Activated CD4-positive, alpha-beta T cell treated with anti-CD3 and anti-CD28 coated beads, Interleukin-2, amount 10 ng/mL, durations not matched to agents 7 days and 5 days (primary cell): ENCODE measurements at regions not wholly inside any gene's neighbourhood (a gene's known extent, or its start where the extent isn't known, plus 50 kb on each side); places are given as distances from the start of the nearest gene placed in this dataset.

Source experiments
- CTCF ChIA-PET: fragments of 350-600 bp; sonication (Branson Sonifier 250); formaldehyde crosslinking; loops from one replicate; lab custom pipeline; 2021; ENCODE audit warnings: antibody characterized with exemption; lab: Charles Lee
- POLR2A ChIA-PET: fragments of 350-600 bp; sonication (Branson Sonifier 250); formaldehyde crosslinking; loops from one replicate; lab custom pipeline; 2021; ENCODE audit warnings: antibody characterized with exemption; lab: Charles Lee
- DNase-seq: peaks from one replicate; pipeline ENCODE4 v3.0.0-alpha.2; 2020
- H3K27ac Mint-ChIP-seq: one replicate; pipeline ENCODE4 v1.8.0; 2021; ENCODE audit warnings: mild to moderate bottlenecking, moderate library complexity, mixed read lengths
- H3K27me3 Mint-ChIP-seq: one replicate; pipeline ENCODE4 v1.8.0; 2021; ENCODE audit warnings: mixed read lengths
- H3K36me3 Mint-ChIP-seq: one replicate; pipeline ENCODE4 v1.8.0; 2021; ENCODE audit warnings: low read depth, mixed read lengths
- H3K4me1 Mint-ChIP-seq: one replicate; pipeline ENCODE4 v1.8.0; 2021; ENCODE audit warnings: mixed read lengths
- H3K4me3 Mint-ChIP-seq: one replicate; pipeline ENCODE4 v1.8.0; 2021; ENCODE audit warnings: mild to moderate bottlenecking, moderate library complexity, mixed read lengths
- H3K9me3 Mint-ChIP-seq: one replicate; pipeline ENCODE4 v1.8.0; 2021; ENCODE audit warnings: mixed read lengths

GRCh38 chr13:80039000-80039399 is 301.9 kb downstream of the SPRY2 start:
- CTCF ChIA-PET = no interaction called here
- H3K4me3 Mint-ChIP-seq = no peak overlapping the region

GRCh38 chr13:80038371-80038770 is 302.6 kb downstream of the SPRY2 start:
- ChIA-PET POLR2A (no interaction called here), CTCF (no interaction called here)
- no peak overlapping the region for H3K27ac Mint-ChIP-seq
- H3K4me3 Mint-ChIP-seq = no peak overlapping the region
- no peaks in the 10 kb centered on the region for H3K36me3 Mint-ChIP-seq
- H3K27me3 Mint-ChIP-seq = no peaks in the 10 kb centered on the region
- no peak for DNase-seq
- H3K4me1 Mint-ChIP-seq = no peaks in the 10 kb centered on the region
- H3K9me3 Mint-ChIP-seq = peaks cover 1% of the 10 kb centered on the region

More at GRCh38 chr13:80039000-80039399, 301.9 kb downstream of the SPRY2 start:
- no peaks in the 10 kb centered on the region for H3K27me3 Mint-ChIP-seq
- H3K36me3 Mint-ChIP-seq = no peaks in the 10 kb centered on the region
- H3K4me1 Mint-ChIP-seq = no peaks in the 10 kb centered on the region
- peaks cover 3% of the 10 kb centered on the region for H3K9me3 Mint-ChIP-seq
- POLR2A ChIA-PET = no interaction called here
- no peak overlapping the region for H3K27ac Mint-ChIP-seq
- DNase-seq = no peak

GRCh38 chr13:80037505-80037888 is 303.4 kb downstream of the SPRY2 start:
- POLR2A ChIA-PET = no interaction called here
- H3K4me1 Mint-ChIP-seq = no peaks in the 10 kb centered on the region
- DNase-seq = no peak
- no peaks in the 10 kb centered on the region for H3K9me3 Mint-ChIP-seq
- H3K27me3 Mint-ChIP-seq = no peaks in the 10 kb centered on the region
- H3K36me3 Mint-ChIP-seq = no peaks in the 10 kb centered on the region
- CTCF ChIA-PET = no interaction called here
- H3K4me3 Mint-ChIP-seq = no peak overlapping the region
- no peak overlapping the region for H3K27ac Mint-ChIP-seq

- Mint-ChIP-seq H3K4me3 (no peak overlapping the region), H3K27me3 (no peaks in the 10 kb centered on the region), H3K4me1 (no peaks in the 10 kb centered on the region), H3K27ac (no peak overlapping the region), H3K36me3 (no peaks in the 10 kb centered on the region), H3K9me3 (no peaks in the 10 kb centered on the region)
- no peak for DNase-seq
- ChIA-PET POLR2A (no interaction called here), CTCF (no interaction called here)
Measured at GRCh38 chr13:80036845-80037504, 304.0 kb downstream of the SPRY2 start.

- H3K27ac Mint-ChIP-seq = no peak overlapping the region
- ChIA-PET CTCF (no interaction called here), POLR2A (no interaction called here)
- no peaks in the 10 kb centered on the region for H3K9me3 Mint-ChIP-seq
- H3K36me3 Mint-ChIP-seq = no peaks in the 10 kb centered on the region
- no peak for DNase-seq
- H3K4me3 Mint-ChIP-seq = no peak overlapping the region
- H3K4me1 Mint-ChIP-seq = no peaks in the 10 kb centered on the region
- H3K27me3 Mint-ChIP-seq = no peaks in the 10 kb centered on the region
Measured at GRCh38 chr13:80035096-80035495, 305.8 kb downstream of the SPRY2 start.

- no peak for DNase-seq
- Mint-ChIP-seq H3K27me3 (no peaks in the 10 kb centered on the region), H3K36me3 (no peaks in the 10 kb centered on the region), H3K9me3 (no peaks in the 10 kb centered on the region), H3K4me3 (no peak overlapping the region), H3K27ac (no peak overlapping the region), H3K4me1 (no peaks in the 10 kb centered on the region)
- POLR2A ChIA-PET = no interaction called here
- CTCF ChIA-PET = no interaction called here
Measured at GRCh38 chr13:80033951-80034350, 307.0 kb downstream of the SPRY2 start.

GRCh38 chr13:80033286-80033685 is 307.6 kb downstream of the SPRY2 start:
- H3K4me1 Mint-ChIP-seq = no peaks in the 10 kb centered on the region
- POLR2A ChIA-PET = no interaction called here
- no peaks in the 10 kb centered on the region for H3K36me3 Mint-ChIP-seq
- DNase-seq = no peak
- no peak overlapping the region for H3K27ac Mint-ChIP-seq
- no peaks in the 10 kb centered on the region for H3K9me3 Mint-ChIP-seq
- H3K27me3 Mint-ChIP-seq = no peaks in the 10 kb centered on the region
- no peak overlapping the region for H3K4me3 Mint-ChIP-seq
- CTCF ChIA-PET = no interaction called here

- Mint-ChIP-seq H3K36me3 (no peaks in the 10 kb centered on the region), H3K4me3 (no peak overlapping the region), H3K4me1 (no peaks in the 10 kb centered on the region), H3K27me3 (no peaks in the 10 kb centered on the region), H3K9me3 (no peaks in the 10 kb centered on the region), H3K27ac (no peak overlapping the region)
- no peak for DNase-seq
- CTCF ChIA-PET = no interaction called here
- POLR2A ChIA-PET = no interaction called here
Measured at GRCh38 chr13:80030491-80030890, 310.4 kb downstream of the SPRY2 start.

GRCh38 chr13:80029170-80029569 is 311.8 kb downstream of the SPRY2 start:
- H3K36me3 Mint-ChIP-seq = no peaks in the 10 kb centered on the region
- ChIA-PET CTCF (no interaction called here), POLR2A (no interaction called here)
- H3K27ac Mint-ChIP-seq = no peak overlapping the region
- no peak for DNase-seq
- H3K27me3 Mint-ChIP-seq = no peaks in the 10 kb centered on the region
- H3K9me3 Mint-ChIP-seq = no peaks in the 10 kb centered on the region
- no peak overlapping the region for H3K4me3 Mint-ChIP-seq
- H3K4me1 Mint-ChIP-seq = no peaks in the 10 kb centered on the region

- H3K27me3 Mint-ChIP-seq = no peaks in the 10 kb centered on the region
- CTCF ChIA-PET = no interaction called here
- no peaks in the 10 kb centered on the region for H3K4me1 Mint-ChIP-seq
Measured at GRCh38 chr13:80022146-80022545, 318.8 kb downstream of the SPRY2 start.

GRCh38 chr13:80012251-80012650 is 328.7 kb downstream of the SPRY2 start:
- no peak for DNase-seq
- Mint-ChIP-seq H3K4me1 (no peaks in the 10 kb centered on the region), H3K36me3 (no peaks in the 10 kb centered on the region), H3K27me3 (no peaks in the 10 kb centered on the region), H3K9me3 (no peaks in the 10 kb centered on the region), H3K4me3 (no peak overlapping the region), H3K27ac (no peak overlapping the region)
- ChIA-PET CTCF (no interaction called here), POLR2A (no interaction called here)

More at GRCh38 chr13:80022146-80022545, 318.8 kb downstream of the SPRY2 start:
- Mint-ChIP-seq H3K4me3 (no peak overlapping the region), H3K27ac (no peak overlapping the region), H3K9me3 (no peaks in the 10 kb centered on the region), H3K36me3 (no peaks in the 10 kb centered on the region)
- DNase-seq = no peak
- POLR2A ChIA-PET = no interaction called here

GRCh38 chr13:80011448-80012212 is 329.3 kb downstream of the SPRY2 start:
- no peak for DNase-seq
- no peaks in the 10 kb centered on the region for H3K36me3 Mint-ChIP-seq
- no peak overlapping the region for H3K4me3 Mint-ChIP-seq
- no peaks in the 10 kb centered on the region for H3K9me3 Mint-ChIP-seq
- H3K4me1 Mint-ChIP-seq = no peaks in the 10 kb centered on the region
- ChIA-PET POLR2A (no interaction called here), CTCF (no interaction called here)
- no peak overlapping the region for H3K27ac Mint-ChIP-seq
- no peaks in the 10 kb centered on the region for H3K27me3 Mint-ChIP-seq

- no peak overlapping the region for H3K4me3 Mint-ChIP-seq
- no peaks in the 10 kb centered on the region for H3K9me3 Mint-ChIP-seq
- no peaks in the 10 kb centered on the region for H3K27me3 Mint-ChIP-seq
- ChIA-PET CTCF (no interaction called here), POLR2A (no interaction called here)
- no peaks in the 10 kb centered on the region for H3K36me3 Mint-ChIP-seq
- no peak overlapping the region for H3K27ac Mint-ChIP-seq
- no peaks in the 10 kb centered on the region for H3K4me1 Mint-ChIP-seq
- DNase-seq = no peak
Measured at GRCh38 chr13:80010846-80011245, 330.1 kb downstream of the SPRY2 start.
